AG09309 (cell line): ENCODE measurements at regions not wholly inside any gene's neighbourhood (a gene's known extent, or its start where the extent isn't known, plus 50 kb on each side); places are given as distances from the start of the nearest gene placed in this dataset.
"Not testable (repeated sequence)": the region's sequence is repeated elsewhere in the genome, so short reads cannot be mapped to it uniquely, and the experiment has no call there.

Experiments
- DNase-seq: peaks from one replicate; pipeline ENCODE4 v3.0.0-alpha.2; 2010; ENCODE audit warnings: low read depth
- H3K4me3 ChIP-seq: 2 replicates; pipeline ENCODE4 v1.5.1; 2011; ENCODE audit warnings: mild to moderate bottlenecking, low read depth, low read length, moderate library complexity; ENCODE audit not compliant: control insufficient read depth
- CTCF ChIP-seq: IDR thresholded peaks from 2 replicates; pipeline ENCODE4 v1.5.1; 2011; ENCODE audit warnings: mild to moderate bottlenecking, low read depth, low read length, inconsistent platforms; ENCODE audit not compliant: insufficient read depth, control insufficient read depth; ENCODE audit errors: missing control alignments

GRCh38 chr4:24181005-24181404, 291.2 kb upstream of the PPARGC1A start:
- H3K4me3 ChIP-seq, result no peak overlapping the region
- DNase-seq, result no peak
- TF ChIP-seq CTCF, result no peak

GRCh38 chr4:24180586-24180985, 290.7 kb upstream of the PPARGC1A start:
- TF ChIP-seq CTCF, result no peak
- H3K4me3 ChIP-seq, result no peak overlapping the region
- no peak for DNase-seq

- H3K4me3 ChIP-seq, result no peak overlapping the region
- no peak for TF ChIP-seq CTCF
- DNase-seq, result no peak
Measured at GRCh38 chr4:24179201-24179840, 289.5 kb upstream of the PPARGC1A start.

GRCh38 chr4:24177443-24177842, 287.6 kb upstream of the PPARGC1A start:
- H3K4me3 ChIP-seq, DNase-seq: not testable (repeated sequence)

- H3K4me3 ChIP-seq, result no peak overlapping the region
- TF ChIP-seq CTCF, result no peak
- DNase-seq, result no peak
Measured at GRCh38 chr4:24175707-24176106, 285.9 kb upstream of the PPARGC1A start.

- no peak for TF ChIP-seq CTCF
- H3K4me3 ChIP-seq, result no peak overlapping the region
- DNase-seq, result no peak
Measured at GRCh38 chr4:24174602-24175001, 284.8 kb upstream of the PPARGC1A start.

GRCh38 chr4:24172406-24172805, 282.6 kb upstream of the PPARGC1A start:
- DNase-seq, result no peak
- TF ChIP-seq CTCF, result no peak
- H3K4me3 ChIP-seq, result no peak overlapping the region
